Astrocyte of the cerebellum (primary cell): ENCODE measurements at regions not wholly inside any gene's neighbourhood (a gene's known extent, or its start where the extent isn't known, plus 50 kb on each side); places are given as distances from the start of the nearest gene placed in this dataset.
A peak's percentile ranks its signal among the peaks of the same experiment; 100 is the strongest.

ENCODE experiments used
- DNase-seq: peaks from one replicate; pipeline ENCODE4 v3.0.0-alpha.2; 2011; ENCODE audit warnings: low read depth
- H3K4me3 ChIP-seq: 2 replicates; pipeline ENCODE4 v1.5.1; 2011; ENCODE audit warnings: mild to moderate bottlenecking, low read depth, low read length, moderate library complexity
- CTCF ChIP-seq: IDR thresholded peaks from 2 replicates; pipeline ENCODE4 v1.5.1; 2012; ENCODE audit warnings: low read length, low read depth, moderate library complexity, mild to moderate bottlenecking; ENCODE audit errors: missing control alignments
- in situ Hi-C: cut with HindIII; loops from 2 replicates; pipeline ENCODE4 v1.10.0; 2017; ENCODE audit warnings: low sequenced_read_pairs

- in situ Hi-C loops: no loop called here
- TF ChIP-seq CTCF: no peak
- DNase-seq: peak; percentile 2
Observed at GRCh38 chr9:71218774-71219173, 97.4 kb upstream of the TRPM3 start.

GRCh38 chr9:71213633-71214032, 92.2 kb upstream of the TRPM3 start:
- in situ Hi-C loops: no loop called here
- DNase-seq: no peak
- H3K4me3 ChIP-seq: no peak overlapping the region
- TF ChIP-seq CTCF: no peak

More at GRCh38 chr9:71218774-71219173, 97.4 kb upstream of the TRPM3 start:
- no peak overlapping the region for H3K4me3 ChIP-seq

- TF ChIP-seq CTCF: no peak
- no peak overlapping the region for H3K4me3 ChIP-seq
- in situ Hi-C loops: no loop called here
- no peak for DNase-seq
Observed at GRCh38 chr9:71210326-71210725, 88.9 kb upstream of the TRPM3 start.

- TF ChIP-seq CTCF: no peak
- in situ Hi-C loops: no loop called here
Observed at GRCh38 chr9:71209890-71210289, 88.5 kb upstream of the TRPM3 start.

GRCh38 chr9:71202931-71203330, 81.5 kb upstream of the TRPM3 start:
- in situ Hi-C loops: no loop called here
- no peak for TF ChIP-seq CTCF
- no peak overlapping the region for H3K4me3 ChIP-seq
- DNase-seq: no peak

More at GRCh38 chr9:71209890-71210289, 88.5 kb upstream of the TRPM3 start:
- DNase-seq: no peak
- H3K4me3 ChIP-seq: no peak overlapping the region

GRCh38 chr9:71191708-71192107, 70.3 kb upstream of the TRPM3 start:
- in situ Hi-C loops: loop anchor here (5.0 kb wide), 1 partner anchor 34 kb away; no protein-coding TSS in a partner anchor
- no peak overlapping the region for H3K4me3 ChIP-seq
- TF ChIP-seq CTCF: no peak
- no peak for DNase-seq

GRCh38 chr9:71183251-71183650, 61.8 kb upstream of the TRPM3 start:
- TF ChIP-seq CTCF: no peak
- no peak for DNase-seq
- in situ Hi-C loops: no loop called here

More at GRCh38 chr9:71183251-71183650, 61.8 kb upstream of the TRPM3 start:
- no peak overlapping the region for H3K4me3 ChIP-seq
